RWPE2 (cell line): ENCODE measurements at regions not wholly inside any gene's neighbourhood (a gene's known extent, or its start where the extent isn't known, plus 50 kb on each side); places are given as distances from the start of the nearest gene placed in this dataset.

Source experiments
- ATAC-seq: fragments of 200-7000 bp; cut with Tn5 transposase; 3 replicates; pipeline ENCODE4 v1.9.1; 2021; ENCODE audit warnings: low read depth
- DNase-seq: peaks from one replicate; pipeline ENCODE4 v3.0.0-alpha.2; 2020; ENCODE audit warnings: low spot score
- H3K27ac ChIP-seq: fragments of 450-650 bp; 2 replicates; pipeline ENCODE4 v1.5.1; 2017; ENCODE audit warnings: mild to moderate bottlenecking; ENCODE audit not compliant: poor library complexity, severe bottlenecking
- H3K27me3 ChIP-seq: fragments of 250-450 bp; sonication (Bioruptor Pico); 2 replicates; pipeline ENCODE4 v1.5.1; 2021; ENCODE audit warnings: mild to moderate bottlenecking, moderate library complexity; ENCODE audit not compliant: insufficient read depth, poor library complexity, severe bottlenecking
- H3K36me3 ChIP-seq: fragments of 250-450 bp; sonication (Bioruptor Pico); 2 replicates; pipeline ENCODE4 v1.5.1; 2020; ENCODE audit warnings: low read depth, mild to moderate bottlenecking, moderate library complexity
- H3K4me1 ChIP-seq: fragments of 250-450 bp; sonication (Bioruptor Pico); 2 replicates; pipeline ENCODE4 v1.5.1; 2021; ENCODE audit warnings: mild to moderate bottlenecking, moderate library complexity; ENCODE audit not compliant: insufficient read depth, poor library complexity, severe bottlenecking
- H3K4me3 ChIP-seq: fragments of 250-450 bp; sonication (Bioruptor Pico); 2 replicates; pipeline ENCODE4 v1.5.1; 2021; ENCODE audit warnings: mild to moderate bottlenecking, moderate library complexity; ENCODE audit not compliant: severe bottlenecking
- H3K9me3 ChIP-seq: fragments of 250-450 bp; sonication (Bioruptor Pico); 2 replicates; pipeline ENCODE4 v1.5.1; 2021; ENCODE audit warnings: mild to moderate bottlenecking, moderate library complexity; ENCODE audit not compliant: severe bottlenecking
- CTCF ChIP-seq: fragments of 450-650 bp; IDR thresholded peaks from one replicate; pipeline ENCODE4 v1.5.1; 2017; ENCODE audit warnings: mild to moderate bottlenecking, moderate library complexity; ENCODE audit not compliant: poor library complexity, severe bottlenecking

GRCh38 chr2:152971685-152972084, 253.3 kb downstream of the ARL6IP6 start:
- DNase-seq, result no peak
- H3K27ac ChIP-seq, result no peak overlapping the region
- no peak overlapping the region for H3K4me3 ChIP-seq
- no peak for TF ChIP-seq CTCF
- ATAC-seq, result no peak
- H3K27me3 ChIP-seq, result no peaks in the 10 kb centered on the region
- no peaks in the 10 kb centered on the region for H3K4me1 ChIP-seq
- peaks cover 5% of the 10 kb centered on the region for H3K9me3 ChIP-seq
- H3K36me3 ChIP-seq, result no peaks in the 10 kb centered on the region

- H3K27ac ChIP-seq, result no peak overlapping the region
- TF ChIP-seq CTCF, result no peak
- ATAC-seq (peak; percentile 38; the same call in 2 of the 3 replicates), DNase-seq (no peak)
- H3K27me3 ChIP-seq, result no peaks in the 10 kb centered on the region
- no peaks in the 10 kb centered on the region for H3K36me3 ChIP-seq
- no peak overlapping the region for H3K4me3 ChIP-seq
- H3K4me1 ChIP-seq, result no peaks in the 10 kb centered on the region
- no peaks in the 10 kb centered on the region for H3K9me3 ChIP-seq
Observed at GRCh38 chr2:152962446-152962845, 244.0 kb downstream of the ARL6IP6 start.

- no peak for TF ChIP-seq CTCF
- H3K4me3 ChIP-seq, result no peak overlapping the region
- no peaks in the 10 kb centered on the region for H3K36me3 ChIP-seq
- no peak for ATAC-seq
- H3K27me3 ChIP-seq, result no peaks in the 10 kb centered on the region
- DNase-seq, result no peak
- H3K4me1 ChIP-seq, result no peaks in the 10 kb centered on the region
- H3K27ac ChIP-seq, result no peak overlapping the region
- H3K9me3 ChIP-seq, result no peaks in the 10 kb centered on the region
Observed at GRCh38 chr2:152961351-152961750, 242.9 kb downstream of the ARL6IP6 start.

- DNase-seq, result no peak
- no peaks in the 10 kb centered on the region for H3K27me3 ChIP-seq
- H3K9me3 ChIP-seq, result no peaks in the 10 kb centered on the region
- no peaks in the 10 kb centered on the region for H3K36me3 ChIP-seq
- ATAC-seq, result no peak
- no peak for TF ChIP-seq CTCF
- no peak overlapping the region for H3K27ac ChIP-seq
- no peaks in the 10 kb centered on the region for H3K4me1 ChIP-seq
- H3K4me3 ChIP-seq, result no peak overlapping the region
Observed at GRCh38 chr2:152950126-152950525, 231.7 kb downstream of the ARL6IP6 start.

GRCh38 chr2:152944099-152944498, 225.7 kb downstream of the ARL6IP6 start:
- no peaks in the 10 kb centered on the region for H3K9me3 ChIP-seq
- H3K4me3 ChIP-seq, result no peak overlapping the region
- no peak overlapping the region for H3K27ac ChIP-seq
- H3K36me3 ChIP-seq, result no peaks in the 10 kb centered on the region
- no peak for DNase-seq
- H3K4me1 ChIP-seq, result no peaks in the 10 kb centered on the region
- TF ChIP-seq CTCF, result no peak
- ATAC-seq, result no peak
- no peaks in the 10 kb centered on the region for H3K27me3 ChIP-seq
